Kidney capillary endothelial cell (primary cell): ENCODE measurements at regions not wholly inside any gene's neighbourhood (a gene's known extent, or its start where the extent isn't known, plus 50 kb on each side); places are given as distances from the start of the nearest gene placed in this dataset.
A peak's percentile ranks its signal among the peaks of the same experiment; 100 is the strongest.

Source experiments
- DNase-seq: peaks from one replicate; pipeline ENCODE4 v3.0.0-alpha.2; 2018; ENCODE audit warnings: low spot score

DNA sequence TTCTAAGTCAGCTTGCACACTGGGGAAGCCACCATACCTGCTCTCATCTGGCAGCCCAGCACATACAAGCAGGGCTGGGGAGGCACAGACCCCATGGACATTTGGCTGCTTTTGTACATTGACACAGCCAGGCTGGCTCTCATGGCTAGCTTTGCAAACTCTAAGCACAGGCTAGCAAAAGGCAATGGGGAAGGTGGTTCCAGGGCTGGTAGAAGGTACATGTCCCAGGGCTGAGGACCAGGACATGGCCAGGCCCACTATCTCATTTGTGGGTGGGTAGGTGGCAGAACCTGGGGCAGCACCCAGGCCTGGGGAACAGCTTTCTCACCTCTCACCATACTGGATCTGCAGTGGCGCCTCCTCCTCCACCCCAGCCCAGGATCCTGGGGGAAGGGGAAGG lies 90.9 kb downstream of the HS1BP3 start:
- no peak for DNase-seq

DNA sequence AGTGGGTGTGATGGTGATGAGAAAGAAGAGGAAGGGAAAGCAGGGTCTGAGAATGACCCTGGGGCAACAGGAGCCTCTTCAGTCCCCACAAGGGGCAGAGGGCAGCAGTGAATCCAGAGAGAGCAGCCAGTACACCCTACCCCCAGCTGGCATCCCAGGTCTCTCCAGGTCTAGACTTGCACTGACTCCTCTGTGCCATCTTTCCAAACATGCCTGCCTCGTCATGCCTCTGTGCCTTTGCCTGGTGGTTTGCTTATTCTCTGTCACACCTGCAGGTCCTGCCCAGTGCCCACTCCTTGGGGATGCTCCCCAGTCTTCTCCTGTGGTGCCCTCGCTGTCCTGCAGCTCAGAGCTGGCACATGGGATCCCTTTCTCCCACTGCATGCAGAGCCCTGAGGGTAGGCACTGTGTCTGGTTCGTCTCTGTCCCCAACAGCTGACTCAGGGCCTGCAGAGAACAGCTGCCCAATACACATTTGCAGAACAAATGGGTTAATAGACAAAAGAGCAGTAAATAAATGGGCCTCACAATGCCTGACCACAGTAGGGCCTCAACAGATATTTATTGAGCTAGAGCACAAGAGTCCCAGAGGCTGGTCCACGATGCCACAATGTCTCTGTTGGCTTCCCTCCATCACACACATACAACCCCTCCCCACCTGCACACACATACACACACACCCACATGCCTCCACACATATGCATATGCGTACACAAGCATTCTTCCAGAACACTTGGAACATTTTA lies 89.8 kb downstream of the HS1BP3 start:
- DNase-seq = no peak

DNA sequence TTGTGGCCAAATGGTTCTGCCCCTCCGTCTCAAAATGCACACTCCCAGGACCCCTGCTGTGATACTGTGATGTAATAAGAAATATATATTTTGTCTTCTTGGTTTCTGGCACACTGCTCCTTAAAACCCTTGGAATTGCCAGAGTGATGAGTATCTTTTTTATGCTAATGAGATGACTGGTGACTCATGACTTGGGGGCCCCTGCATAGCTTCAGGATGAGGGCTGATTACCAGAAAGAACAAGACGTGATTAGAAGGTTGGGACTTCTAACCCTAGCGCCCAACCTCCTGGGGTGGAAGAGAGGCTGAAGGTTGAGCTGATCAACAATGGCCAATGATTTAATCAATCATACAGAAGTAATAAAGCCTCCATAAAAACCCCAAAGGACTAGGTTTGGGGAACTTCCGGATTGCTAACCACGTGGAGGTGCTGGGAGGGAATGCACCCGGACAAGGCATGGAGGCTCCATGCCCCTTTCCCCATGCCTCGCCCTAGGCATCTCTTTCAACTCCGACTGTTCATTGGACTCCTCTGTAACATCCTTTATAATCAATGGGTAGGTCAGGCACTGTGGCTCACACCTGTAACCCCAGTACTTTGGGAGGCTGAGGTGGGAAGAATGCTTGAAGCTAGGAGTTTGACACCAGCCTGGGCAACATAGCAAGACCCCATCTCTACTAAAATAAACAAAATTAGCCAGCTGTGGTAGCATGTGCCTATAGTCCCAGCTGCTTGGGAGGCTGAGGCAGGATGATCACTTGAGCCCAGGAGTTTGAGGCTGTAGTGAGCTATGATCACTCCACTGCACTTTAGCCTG lies 89.1 kb downstream of the HS1BP3 start:
- DNase-seq = no peak

DNA sequence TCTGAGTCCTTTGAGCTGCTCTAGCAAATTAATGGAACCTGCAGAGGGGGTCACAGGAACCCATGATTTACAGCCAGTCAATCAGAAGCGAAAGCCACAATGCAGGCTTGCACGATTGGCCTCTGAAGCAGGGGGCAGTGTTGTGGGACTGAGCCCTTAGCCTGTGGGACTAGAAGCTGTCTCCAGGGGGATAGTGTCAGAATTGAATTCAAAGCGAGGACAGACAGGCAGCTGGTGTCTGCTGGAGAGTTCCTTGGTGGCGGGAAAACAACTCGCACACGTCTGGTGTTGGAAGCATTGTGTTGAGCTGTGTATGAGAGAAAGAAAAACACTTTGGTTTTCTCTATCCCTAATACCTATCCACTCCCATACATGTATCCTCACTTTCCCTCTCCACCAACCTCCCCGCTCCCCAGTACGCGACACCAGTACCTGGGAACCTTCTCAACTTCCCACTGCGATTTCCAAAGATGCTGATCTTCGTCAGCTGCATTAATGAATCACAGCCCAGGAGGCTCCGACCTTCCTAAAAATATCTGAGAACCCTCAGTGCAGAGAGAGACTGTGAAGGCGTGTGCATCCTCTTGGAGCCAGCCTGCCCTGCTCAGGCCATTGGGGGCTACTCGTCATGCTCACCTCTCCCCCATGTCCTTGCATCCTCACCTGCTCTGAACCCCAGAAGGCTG lies 88.2 kb downstream of the HS1BP3 start:
- DNase-seq = no peak

DNA sequence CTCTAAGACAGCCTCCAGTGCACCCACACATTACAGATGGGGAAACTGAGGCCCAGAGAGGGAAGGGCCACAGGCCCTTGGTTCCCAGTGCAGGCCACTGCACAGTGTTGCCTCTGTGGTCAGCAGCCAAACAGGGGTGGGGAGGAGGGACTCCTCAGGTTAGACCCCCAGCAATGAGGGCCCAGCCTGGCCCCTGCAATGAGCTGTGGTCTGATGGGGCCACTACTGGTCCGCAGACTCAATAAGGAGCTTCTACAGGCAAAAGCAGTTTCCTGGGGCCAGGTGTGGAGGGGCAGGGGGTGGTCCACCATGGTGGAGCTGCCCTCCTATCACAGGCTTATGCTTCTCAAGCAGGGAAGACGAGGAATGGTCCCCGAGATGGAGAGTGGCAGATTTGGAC lies 87.6 kb downstream of the HS1BP3 start:
- DNase-seq = no peak

DNA sequence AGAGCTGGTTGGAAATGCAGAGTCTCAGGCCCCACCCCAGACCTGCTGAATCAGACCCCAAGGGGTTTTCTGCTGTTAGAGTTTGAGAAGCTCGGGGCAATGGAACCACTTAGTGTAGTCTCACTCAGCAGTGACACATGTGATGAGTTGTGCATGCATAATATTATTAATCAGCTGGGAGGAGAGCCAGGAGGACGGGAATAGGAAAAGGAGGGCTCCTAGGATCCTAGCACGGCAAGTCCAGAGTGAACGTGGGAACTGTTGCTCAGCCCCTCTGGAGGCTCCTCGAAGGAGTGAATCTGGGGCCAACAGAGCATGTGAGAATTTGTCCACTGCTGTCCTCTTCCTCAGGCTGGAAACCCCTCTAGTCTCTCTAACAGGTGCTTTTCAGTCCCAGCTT lies 87.1 kb downstream of the HS1BP3 start:
- DNase-seq = no peak

DNA sequence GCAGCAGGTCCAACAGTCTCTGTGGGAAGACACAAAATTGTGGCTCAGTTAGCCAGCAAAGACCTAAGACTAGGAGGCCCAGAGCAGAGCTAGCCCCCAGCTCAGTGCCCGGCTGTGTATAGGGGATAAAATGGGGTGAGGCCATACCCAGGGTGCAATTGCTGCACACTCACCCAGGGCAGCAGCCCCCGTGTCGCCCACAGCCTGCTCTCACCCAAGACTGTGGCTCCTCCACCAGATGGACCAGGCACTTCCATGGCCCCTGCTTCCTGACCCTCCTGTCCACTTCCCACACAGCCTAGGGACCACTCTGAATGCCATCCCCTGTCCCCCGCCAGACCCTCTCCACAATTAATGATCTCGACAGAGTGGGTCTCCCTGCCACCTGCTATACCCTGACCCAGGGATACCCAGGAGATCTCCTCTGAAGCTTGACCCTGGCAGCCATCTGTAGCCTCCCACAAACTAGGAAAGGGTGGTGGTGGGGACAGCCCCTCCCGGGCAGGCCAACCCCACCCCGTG lies 85.7 kb downstream of the HS1BP3 start:
- DNase-seq = no peak

DNA sequence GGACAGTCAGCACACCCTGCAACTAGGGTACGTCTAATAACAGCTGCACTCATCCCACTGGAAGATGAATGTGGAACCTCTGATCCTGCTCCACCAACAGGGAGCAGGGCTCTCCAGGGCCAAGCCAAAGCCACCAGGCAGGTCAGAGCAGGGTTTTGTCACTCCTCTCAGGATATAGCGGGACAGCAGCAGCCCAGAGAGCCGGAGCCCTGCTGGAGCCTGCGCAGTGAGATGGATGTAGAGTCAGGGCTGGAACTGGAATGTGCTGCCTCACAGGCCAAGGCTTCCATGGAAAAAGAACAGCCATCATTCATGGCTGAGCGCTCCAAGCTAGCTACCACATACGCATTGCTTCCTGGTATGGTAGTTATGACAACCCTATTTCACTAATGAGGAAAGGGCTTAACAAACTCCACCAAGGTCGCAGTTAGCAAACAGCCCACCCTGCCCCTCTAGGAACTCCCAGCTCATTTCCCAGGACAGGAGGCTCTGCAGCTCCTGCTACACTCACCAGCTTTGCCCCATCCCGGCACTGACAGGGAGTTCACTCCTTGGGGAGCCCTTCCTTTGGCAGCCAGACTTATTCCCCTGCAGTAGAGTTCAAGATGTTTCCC lies 85.2 kb downstream of the HS1BP3 start:
- DNase-seq = no peak

DNA sequence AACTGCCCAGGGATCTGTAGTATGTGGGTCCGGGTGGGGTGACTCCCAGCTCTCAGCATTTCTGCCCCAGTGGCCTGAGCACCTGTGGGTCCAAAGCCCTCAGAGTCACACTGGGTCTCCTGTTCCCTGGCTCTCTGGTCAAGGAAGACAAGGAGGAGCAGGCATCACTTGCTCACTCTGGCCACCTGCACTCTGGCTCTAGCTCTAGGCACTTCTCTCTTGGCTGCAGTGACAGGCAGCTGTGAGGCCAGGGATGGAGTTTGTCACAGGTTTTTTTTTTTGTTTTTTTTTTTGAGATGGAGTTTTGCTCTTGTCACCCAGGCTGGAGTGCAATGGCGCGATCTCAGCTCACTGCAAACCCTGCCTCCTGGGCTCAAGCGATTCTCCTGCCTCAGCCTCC lies 84.6 kb downstream of the HS1BP3 start:
- no peak for DNase-seq

DNA sequence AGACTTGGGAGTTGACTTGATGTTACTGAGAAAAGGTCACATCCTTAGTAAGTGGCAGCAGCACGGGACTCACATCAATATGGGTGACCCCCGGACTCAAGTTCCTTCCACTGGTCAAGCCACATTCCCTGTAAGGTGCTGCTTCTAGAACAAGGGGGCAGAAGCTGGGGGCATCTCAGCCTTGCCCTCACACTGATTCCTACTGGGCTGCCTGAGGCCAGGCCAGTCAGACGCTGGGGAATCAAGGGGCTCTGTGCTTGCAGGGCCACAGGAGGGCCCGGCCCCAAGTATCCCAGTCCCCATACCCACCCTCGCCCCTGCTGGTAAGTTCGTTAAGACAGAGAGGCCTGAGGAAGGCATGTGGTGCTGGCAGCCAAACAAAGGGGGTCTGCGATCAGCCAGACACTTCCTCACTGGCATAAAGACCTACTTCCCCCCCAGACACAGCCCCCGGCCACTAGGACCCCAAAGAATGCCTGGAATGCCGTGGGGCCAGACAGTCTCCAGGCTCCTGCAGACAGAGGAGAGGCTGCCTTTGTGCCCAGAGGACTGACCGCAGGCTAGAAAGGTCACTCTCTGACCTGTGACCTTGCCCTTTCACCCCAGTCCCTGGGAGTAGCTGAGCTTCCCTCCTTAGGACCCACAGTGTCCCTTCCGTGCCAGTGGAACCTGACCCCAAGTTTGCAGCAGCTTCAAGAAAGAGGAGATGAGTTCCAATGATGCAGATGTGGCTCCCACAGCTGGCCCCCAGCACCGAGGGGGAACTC lies 83.6 kb downstream of the HS1BP3 start:
- peak; percentile 47 for DNase-seq
